NCI-H510A treated with DMSO at 0.1 percent for 48 hours (cell line): ENCODE measurements at regions not wholly inside any gene's neighbourhood (a gene's known extent, or its start where the extent isn't known, plus 50 kb on each side); places are given as distances from the start of the nearest gene placed in this dataset.

Source experiments
- DNase-seq: peaks from one replicate; lab custom pipeline; 2025; lab: John Stamatoyannopoulos, UW

DNA sequence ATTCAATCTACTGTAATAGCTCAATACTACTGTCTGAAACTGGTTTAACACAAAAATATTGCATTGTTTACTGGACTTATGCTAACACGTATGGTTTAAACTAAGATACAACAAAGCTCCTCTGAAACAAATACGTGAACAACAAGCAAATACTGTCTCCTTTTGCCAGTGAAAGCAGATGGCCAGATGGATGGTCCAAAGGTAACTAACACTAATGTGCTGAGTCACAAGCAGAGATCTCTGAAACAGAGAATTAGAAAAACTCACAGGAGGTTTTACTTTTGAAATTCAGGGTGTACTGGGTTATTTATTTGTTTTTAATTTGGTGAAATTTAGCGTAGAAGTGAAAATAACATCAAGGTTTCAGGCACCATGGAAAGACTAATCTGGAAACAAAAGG, 124.3 kb upstream of the SOX4 start:
- no peak for DNase-seq

DNA sequence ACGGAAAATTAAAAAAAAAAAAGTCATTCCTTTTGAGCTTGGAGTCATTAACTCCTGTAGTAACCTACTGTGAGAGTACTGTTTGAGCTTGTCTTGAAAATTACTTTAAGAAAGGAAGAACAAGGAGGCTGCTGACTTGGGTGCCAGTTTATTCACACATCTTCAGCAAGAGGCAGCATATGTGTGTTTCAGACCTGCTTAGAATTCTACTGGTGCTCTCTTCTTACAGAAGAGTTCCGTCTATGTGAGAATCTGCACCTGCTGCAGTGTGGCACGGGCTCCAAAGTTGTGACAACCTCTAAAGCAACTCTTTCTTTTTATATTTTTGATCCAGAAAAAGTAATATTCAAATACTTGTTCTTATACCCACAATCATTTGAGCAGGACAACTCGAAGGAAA, 117.4 kb upstream of the SOX4 start:
- DNase-seq: no peak

- no peak for DNase-seq
These were observed 115.1 kb upstream of the SOX4 start for GRCh38 chr6:21478411-21478810.

- DNase-seq: no peak
These were observed 114.5 kb upstream of the SOX4 start for GRCh38 chr6:21478883-21479539.

DNA sequence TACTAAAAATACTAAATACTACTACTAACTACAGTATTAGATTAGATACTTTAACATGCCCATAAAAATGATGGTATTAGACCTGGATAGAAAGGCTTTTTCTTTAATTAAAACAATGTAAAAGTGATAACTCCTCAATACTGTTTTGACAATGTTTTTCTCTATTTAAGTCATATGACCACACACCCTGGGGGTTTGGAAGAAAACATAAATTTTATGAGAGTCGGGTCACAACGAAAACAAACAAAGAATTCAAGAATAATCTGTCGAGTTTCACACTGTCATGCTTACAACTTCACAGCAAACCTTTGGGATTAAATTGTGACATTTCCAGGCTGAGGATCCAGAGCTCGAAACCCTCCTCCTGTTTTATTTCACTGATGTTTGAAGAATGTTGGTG, 107.4 kb upstream of the SOX4 start:
- no peak for DNase-seq

GRCh38 chr6:21489826-21490225, 103.7 kb upstream of the SOX4 start:
- no peak for DNase-seq

GRCh38 chr6:21491955-21492354, 101.6 kb upstream of the SOX4 start:
- DNase-seq: no peak

DNA sequence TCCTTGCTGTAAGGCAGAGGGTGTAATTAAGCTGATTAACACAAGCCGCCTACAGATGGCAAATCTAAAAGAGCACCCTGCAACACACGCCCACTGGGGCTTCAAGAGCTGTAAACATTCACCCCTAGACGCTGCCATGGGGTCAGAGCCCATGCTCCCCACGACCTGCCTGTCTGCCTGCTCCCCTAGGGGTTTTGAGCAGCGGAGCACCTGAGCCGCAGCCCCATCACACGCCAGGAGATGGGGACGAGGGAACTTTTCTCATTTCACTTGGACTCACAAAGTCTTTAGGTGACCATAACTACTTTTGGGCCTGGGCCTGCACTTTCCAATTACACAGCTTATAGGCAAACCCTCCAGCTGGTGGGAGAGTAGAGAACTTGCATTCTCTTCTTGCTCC, 99.0 kb upstream of the SOX4 start:
- no peak for DNase-seq

- DNase-seq: no peak
These were observed 97.4 kb upstream of the SOX4 start for GRCh38 chr6:21496196-21496595.

DNA sequence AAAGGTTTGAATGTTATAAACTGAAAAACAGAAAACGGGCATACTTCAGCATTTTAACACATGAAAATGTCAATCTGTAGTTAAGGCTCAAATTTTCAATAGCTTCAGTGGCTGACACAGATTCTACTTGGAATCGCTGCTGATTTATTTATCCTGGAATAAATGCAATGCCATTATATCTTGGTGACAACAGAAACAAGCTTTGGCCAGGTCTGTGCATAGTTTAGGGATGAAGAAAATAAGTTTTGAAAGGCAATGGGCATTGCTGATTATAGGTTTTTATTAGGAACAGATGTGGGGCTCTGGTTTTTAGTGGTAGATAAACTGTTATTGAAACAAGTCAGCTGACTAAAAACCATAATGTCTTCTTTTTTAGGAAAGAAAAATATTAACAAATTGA, 96.8 kb upstream of the SOX4 start:
- DNase-seq: no peak

- DNase-seq: peak; percentile 83
These were observed 93.1 kb upstream of the SOX4 start for GRCh38 chr6:21500314-21501020.

DNA sequence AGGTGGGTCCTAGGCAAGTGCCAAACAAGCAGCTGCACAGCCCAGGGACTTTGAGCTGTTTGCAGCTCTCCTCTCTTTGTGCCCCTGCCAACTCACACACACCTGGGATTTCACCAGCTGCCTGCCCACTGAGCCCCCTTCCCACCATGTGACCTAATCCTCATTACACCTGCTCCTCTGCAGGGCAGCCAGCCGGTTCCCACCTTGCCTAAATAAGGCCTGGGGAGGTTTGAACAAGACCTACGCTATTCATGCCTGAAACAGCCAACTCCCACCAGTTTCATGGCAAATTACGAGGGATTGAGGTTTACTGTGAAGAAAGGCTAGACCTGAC, 92.6 kb upstream of the SOX4 start:
- DNase-seq: peak; percentile 91

- DNase-seq: no peak
These were observed 91.7 kb upstream of the SOX4 start for GRCh38 chr6:21501815-21502214.

- no peak for DNase-seq
These were observed 90.9 kb upstream of the SOX4 start for GRCh38 chr6:21502682-21503081.

- peak; percentile 53 for DNase-seq
These were observed 88.8 kb upstream of the SOX4 start for GRCh38 chr6:21504790-21505189.

DNA sequence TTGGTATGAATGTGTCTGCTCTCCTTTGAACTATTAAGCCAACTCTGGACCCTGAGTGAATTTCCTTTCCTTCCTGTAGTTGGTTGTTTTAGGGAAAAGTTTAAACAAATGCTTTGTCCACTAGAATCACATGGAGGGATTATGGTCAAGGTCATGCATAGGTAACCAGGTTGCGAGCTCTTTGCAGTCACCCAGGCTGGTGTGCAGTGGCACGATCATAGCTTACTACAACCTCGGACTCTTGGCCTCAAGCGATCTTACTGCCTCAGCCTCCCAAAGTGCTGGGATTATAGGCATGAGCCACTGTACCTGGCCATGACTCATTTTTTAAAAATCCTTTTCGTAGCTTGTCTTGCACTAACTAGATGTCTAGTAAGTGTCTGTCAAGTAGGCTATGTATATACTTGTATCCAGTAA, 88.0 kb upstream of the SOX4 start:
- no peak for DNase-seq

- no peak for DNase-seq
These were observed 87.4 kb upstream of the SOX4 start for GRCh38 chr6:21506126-21506525.

DNA sequence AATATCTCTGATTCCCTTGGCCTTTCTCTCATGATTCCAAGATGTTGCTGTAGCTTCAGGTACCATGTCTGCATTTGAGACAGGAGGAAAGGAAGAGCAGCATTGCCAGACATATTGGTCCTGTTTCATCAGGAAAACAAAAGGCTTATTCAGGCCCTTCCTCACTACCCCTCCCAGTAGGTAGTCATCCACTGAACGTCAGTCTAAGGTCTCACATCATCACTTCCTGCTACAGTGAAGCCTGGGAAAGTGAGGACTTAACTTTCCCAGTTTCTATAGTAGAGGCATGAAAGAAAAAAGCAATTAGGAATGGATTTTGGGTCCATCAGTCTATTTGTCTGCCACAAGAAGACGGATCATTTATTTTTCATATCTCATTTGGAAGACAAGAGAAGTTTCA, 85.7 kb upstream of the SOX4 start:
- no peak for DNase-seq

DNA sequence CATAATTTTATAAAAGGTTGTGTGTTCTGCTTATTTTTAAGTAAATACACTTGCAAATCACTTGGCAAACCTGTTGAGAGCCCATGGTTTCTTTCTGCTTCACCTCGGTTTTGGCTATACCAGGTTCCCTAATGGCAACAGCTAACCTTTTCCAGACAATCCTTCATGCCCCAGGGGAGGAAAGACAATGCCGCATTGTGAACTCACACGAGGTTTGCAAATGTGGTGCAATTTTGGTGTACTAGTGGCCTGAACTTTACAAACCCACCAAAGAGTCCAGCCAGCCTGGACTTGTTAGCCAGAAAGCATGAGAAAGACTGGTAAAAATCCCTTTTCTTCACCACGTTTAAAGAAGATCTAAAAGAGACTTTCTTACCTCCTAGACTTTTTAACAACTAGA, 84.8 kb upstream of the SOX4 start:
- no peak for DNase-seq

DNA sequence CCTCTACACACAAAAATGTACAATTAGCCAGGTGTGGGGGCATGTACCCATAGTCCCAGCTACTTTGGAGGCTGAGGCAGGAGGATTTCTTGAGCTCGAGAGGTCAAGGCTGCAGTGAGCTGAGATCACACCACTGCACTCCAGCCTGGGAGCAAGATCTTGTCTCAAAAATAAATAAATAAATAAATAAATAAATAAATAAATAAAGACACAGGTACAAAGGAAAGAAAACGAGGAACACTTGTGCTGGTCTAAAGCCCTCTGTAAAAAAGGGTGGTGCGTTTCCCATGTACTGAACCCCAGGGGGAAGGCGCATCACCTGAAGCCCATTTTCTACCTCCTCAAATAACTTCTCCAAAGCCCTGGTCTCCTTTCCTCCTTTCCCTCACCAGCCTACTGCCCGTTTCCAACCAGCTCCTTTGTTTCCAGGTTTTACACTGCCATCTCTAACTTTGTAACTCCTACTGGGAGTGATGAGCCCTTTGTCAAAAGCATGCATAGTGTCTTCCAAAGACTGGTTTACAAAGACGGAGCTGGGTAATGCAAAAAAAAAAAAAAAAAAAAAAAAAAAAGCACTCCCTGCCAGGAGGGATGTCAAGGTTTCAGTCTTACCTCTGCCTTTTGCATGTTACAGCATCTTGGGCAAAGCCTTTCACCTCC, 81.5 kb upstream of the SOX4 start:
- no peak for DNase-seq

- DNase-seq: no peak
These were observed 79.3 kb upstream of the SOX4 start for GRCh38 chr6:21514288-21514687.

GRCh38 chr6:21518317-21518716, 75.2 kb upstream of the SOX4 start:
- DNase-seq: no peak

DNA sequence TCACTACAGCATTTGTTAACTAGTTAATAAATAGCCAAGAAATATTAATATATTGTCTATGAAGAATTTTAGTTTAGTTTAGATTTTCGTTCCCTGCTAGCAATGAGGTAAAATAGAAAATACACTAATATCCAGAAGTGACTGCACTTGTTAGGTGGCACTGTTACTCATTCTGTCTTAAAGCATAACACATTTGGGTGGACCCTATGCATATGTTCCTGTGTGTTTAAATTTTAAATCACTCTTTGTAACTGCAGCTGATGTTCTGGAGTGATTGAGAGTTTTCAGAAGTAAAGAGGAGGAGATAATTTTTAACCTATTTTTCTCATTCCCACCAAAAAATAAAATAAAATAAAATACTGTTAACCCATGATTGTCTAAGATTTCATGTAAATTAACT, 73.9 kb upstream of the SOX4 start:
- DNase-seq: no peak

DNA sequence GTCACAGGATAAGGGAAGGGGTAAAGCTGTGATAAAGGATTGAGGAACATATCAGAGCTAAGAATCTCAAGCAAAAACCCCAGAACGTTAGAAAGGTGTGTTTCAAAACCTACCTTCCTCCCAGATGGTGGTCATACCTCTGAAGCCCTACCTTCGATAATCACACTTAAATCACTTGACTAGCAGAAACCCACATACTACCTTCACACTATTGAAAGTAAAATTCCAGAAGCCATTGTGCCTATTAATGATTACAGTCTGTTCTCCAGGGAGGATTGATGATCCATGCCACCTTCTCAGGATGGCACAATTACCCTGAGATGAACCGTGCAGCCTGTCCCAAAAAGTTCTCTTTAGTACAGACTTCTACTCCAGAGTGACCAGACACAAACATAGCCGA, 72.3 kb upstream of the SOX4 start:
- DNase-seq: no peak
